Body of pancreas (tissue), 4 donors: ENCODE measurements at regions not wholly inside any gene's neighbourhood (a gene's known extent, or its start where the extent isn't known, plus 50 kb on each side); places are given as distances from the start of the nearest gene placed in this dataset.

Experiments
- POLR2A ChIP-seq, 3 donors: fragments of 450-650 bp; IDR thresholded peaks; one replicate each; pipeline ENCODE4 v1.6.1; 2016; ENCODE audit warnings: antibody characterized with exemption in 3 of 3, mild to moderate bottlenecking in 2 of 3
- TF ChIP-seq, protein P1 (sequence below), 7 experiments: fragments of 450-650 bp in 4 of 7; fragments of 200-600 bp in 3 of 7; sonication (generic) in 3 of 7; IDR thresholded peaks; one replicate each; pipeline ENCODE4 v1.5.1; 2016 to 2019; ENCODE audit warnings: antibody characterized with exemption in 7 of 7

DNA sequence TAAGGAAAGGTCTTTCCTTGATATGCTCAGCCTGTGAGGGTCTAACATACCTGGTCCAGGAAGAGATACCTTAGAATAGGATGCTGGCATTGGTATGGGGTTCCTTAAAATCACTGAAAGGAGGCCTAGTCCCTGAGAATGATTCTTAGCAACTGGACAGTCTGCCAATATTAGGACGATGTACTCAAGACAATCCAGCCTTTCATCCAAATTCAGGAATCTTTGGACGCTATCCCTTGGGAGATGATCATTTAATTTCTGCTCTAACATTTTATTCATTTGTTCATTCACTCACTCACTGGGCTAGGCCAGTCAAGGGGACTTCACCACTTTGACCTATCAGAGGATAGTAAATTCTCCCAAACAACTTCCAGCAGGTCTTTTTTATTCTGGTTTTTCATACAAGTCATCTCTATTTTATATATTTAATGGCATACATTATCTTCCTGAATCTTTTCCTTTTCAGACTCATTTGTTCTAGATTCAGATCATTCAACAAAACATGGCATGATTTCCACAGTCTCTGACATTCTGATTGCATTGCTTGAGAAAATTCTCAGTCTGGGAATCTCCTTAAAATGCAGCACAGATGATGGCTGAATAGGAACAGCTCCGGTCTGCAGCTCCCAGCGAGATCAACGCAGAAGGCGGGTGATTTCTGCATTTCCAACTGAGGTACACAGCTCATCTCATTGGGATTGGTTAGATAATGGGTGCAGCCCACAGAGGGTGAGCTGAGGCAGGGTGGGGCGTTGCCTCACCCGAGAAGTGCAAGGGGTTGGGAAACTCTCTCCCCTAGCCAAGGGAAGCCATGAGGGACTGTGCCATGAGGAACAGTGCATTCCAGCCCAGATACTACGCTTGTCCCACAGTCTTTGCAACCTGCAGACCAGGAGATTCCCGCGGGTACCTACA, 118.0 kb upstream of the PRICKLE1 start:
- TF ChIP-seq, protein P1, sequence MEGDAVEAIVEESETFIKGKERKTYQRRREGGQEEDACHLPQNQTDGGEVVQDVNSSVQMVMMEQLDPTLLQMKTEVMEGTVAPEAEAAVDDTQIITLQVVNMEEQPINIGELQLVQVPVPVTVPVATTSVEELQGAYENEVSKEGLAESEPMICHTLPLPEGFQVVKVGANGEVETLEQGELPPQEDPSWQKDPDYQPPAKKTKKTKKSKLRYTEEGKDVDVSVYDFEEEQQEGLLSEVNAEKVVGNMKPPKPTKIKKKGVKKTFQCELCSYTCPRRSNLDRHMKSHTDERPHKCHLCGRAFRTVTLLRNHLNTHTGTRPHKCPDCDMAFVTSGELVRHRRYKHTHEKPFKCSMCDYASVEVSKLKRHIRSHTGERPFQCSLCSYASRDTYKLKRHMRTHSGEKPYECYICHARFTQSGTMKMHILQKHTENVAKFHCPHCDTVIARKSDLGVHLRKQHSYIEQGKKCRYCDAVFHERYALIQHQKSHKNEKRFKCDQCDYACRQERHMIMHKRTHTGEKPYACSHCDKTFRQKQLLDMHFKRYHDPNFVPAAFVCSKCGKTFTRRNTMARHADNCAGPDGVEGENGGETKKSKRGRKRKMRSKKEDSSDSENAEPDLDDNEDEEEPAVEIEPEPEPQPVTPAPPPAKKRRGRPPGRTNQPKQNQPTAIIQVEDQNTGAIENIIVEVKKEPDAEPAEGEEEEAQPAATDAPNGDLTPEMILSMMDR (IDR thresholded peaks at IDR 0.05): no peak
- no peak for TF ChIP-seq POLR2A (IDR thresholded peaks at IDR 0.05)
